Common myeloid progenitor, CD34-positive (primary cell): ENCODE measurements at regions not wholly inside any gene's neighbourhood (a gene's known extent, or its start where the extent isn't known, plus 50 kb on each side); places are given as distances from the start of the nearest gene placed in this dataset.

Source experiments
- CTCF ChIA-PET: fragments of 350-600 bp; sonication (Branson Sonifier 250); formaldehyde crosslinking; loops from one replicate; lab custom pipeline; 2021; ENCODE audit warnings: antibody characterized with exemption; lab: Charles Lee
- POLR2A ChIA-PET: fragments of 350-600 bp; sonication (Branson Sonifier 250); formaldehyde crosslinking; loops from one replicate; lab custom pipeline; 2021; ENCODE audit warnings: antibody characterized with exemption; lab: Charles Lee
- DNase-seq, 3 donors: peaks; one replicate each; pipeline versions ENCODE4 v3.0.0 to v3.0.0-alpha.2; 2013
- H3K27ac ChIP-seq, 2 experiments: 1 replicate in 1 of 2; 2 replicates in 1 of 2; pipeline ENCODE4 v1.7.0; 2013; ENCODE audit warnings: inconsistent platforms in 2 of 2, low read length in 2 of 2, mild to moderate bottlenecking in 2 of 2, low read depth in 1 of 2, moderate library complexity in 1 of 2; ENCODE audit not compliant: severe bottlenecking in 2 of 2, insufficient read depth in 1 of 2, poor library complexity in 1 of 2
- H3K27me3 ChIP-seq, 5 experiments: replicated peaks in 2 of 5; 1 replicate in 3 of 5; 2 replicates in 2 of 5; pipeline versions ENCODE4 v1.6.1 to v1.7.0; 2013; ENCODE audit warnings: low read length in 4 of 5, mild to moderate bottlenecking in 2 of 5, moderate library complexity in 2 of 5, inconsistent platforms in 1 of 5; ENCODE audit not compliant: insufficient read depth in 5 of 5, control insufficient read depth in 4 of 5
- H3K36me3 ChIP-seq, 4 experiments: 1 replicate in 2 of 4; 2 replicates in 2 of 4; pipeline versions ENCODE4 v1.6.1 to v1.7.0; 2013; ENCODE audit warnings: low read length in 3 of 4, control low read depth in 1 of 4, mild to moderate bottlenecking in 1 of 4; ENCODE audit not compliant: control insufficient read depth in 4 of 4, insufficient read depth in 4 of 4
- H3K4me1 ChIP-seq, 4 experiments: 1 replicate in 3 of 4; 2 replicates in 1 of 4; pipeline versions ENCODE4 v1.6.1 to v1.7.1; 2013; ENCODE audit warnings: low read length in 3 of 4, mild to moderate bottlenecking in 3 of 4, control low read depth in 1 of 4, inconsistent platforms in 1 of 4, moderate library complexity in 1 of 4; ENCODE audit not compliant: control insufficient read depth in 4 of 4, insufficient read depth in 4 of 4; ENCODE audit errors: control extremely low read depth in 1 of 4
- H3K4me3 ChIP-seq, 7 experiments: 1 replicate in 4 of 7; 2 replicates in 3 of 7; pipeline versions ENCODE4 v1.5.1 to v1.7.0; 2013; ENCODE audit warnings: mild to moderate bottlenecking in 7 of 7, low read length in 6 of 7, moderate library complexity in 6 of 7, inconsistent platforms in 2 of 7, low read depth in 2 of 7, control low read depth in 1 of 7; ENCODE audit not compliant: insufficient read depth in 4 of 7, control insufficient read depth in 1 of 7; ENCODE audit errors: extremely low read depth in 1 of 7
- H3K9me3 ChIP-seq, 5 experiments: 1 replicate in 4 of 5; 2 replicates in 1 of 5; pipeline versions ENCODE4 v1.6.1 to v1.7.1; 2013; ENCODE audit warnings: low read length in 4 of 5, mild to moderate bottlenecking in 2 of 5, inconsistent platforms in 1 of 5, low read depth in 1 of 5, moderate library complexity in 1 of 5; ENCODE audit not compliant: control insufficient read depth in 4 of 5, insufficient read depth in 2 of 5; ENCODE audit errors: control extremely low read depth in 1 of 5
- WGBS: methylation state at CpG from one replicate; pipeline ENCODE4 v1.1.5; 2013; ENCODE audit not compliant: insufficient coverage; 5-methylcytosine and 5-hydroxymethylcytosine counted together

GRCh38 chr2:41457026-41457425, 590.8 kb upstream of the PKDCC start:
- CTCF ChIA-PET, result no interaction called here
- Histone ChIP-seq H3K9me3 (peaks cover 0 to under 1% (median 0%) of the 10 kb centered on the region in 5 experiments), H3K4me1 (peaks cover 0 to 4% (median 4%) of the 10 kb centered on the region in 4 experiments), H3K27me3 (no peaks in the 10 kb centered on the region), H3K36me3 (no peaks in the 10 kb centered on the region), H3K4me3 (no peak overlapping the region), H3K27ac (no peak overlapping the region)
- POLR2A ChIA-PET, result no interaction called here
- DNase-seq, result no peak
- 100% methylated on average over 1 of the region's 3 CpGs for WGBS

GRCh38 chr2:41460661-41461060, 587.2 kb upstream of the PKDCC start:
- H3K36me3 ChIP-seq, result no peaks in the 10 kb centered on the region
- H3K4me3 ChIP-seq, result no peak overlapping the region
- peaks cover 0 to 2% (median 0%) of the 10 kb centered on the region in 5 experiments for H3K9me3 ChIP-seq
- H3K4me1 ChIP-seq, result peaks cover 0 to 4% (median 4%) of the 10 kb centered on the region in 4 experiments
- H3K27ac ChIP-seq, result no peak overlapping the region
- whole genome bisulfite sequencing, result no CpG with 5 or more reads among the region's 1 CpG
- no peaks in the 10 kb centered on the region for H3K27me3 ChIP-seq
- ChIA-PET POLR2A (no interaction called here), CTCF (no interaction called here)
- DNase-seq, result no peak

DNA sequence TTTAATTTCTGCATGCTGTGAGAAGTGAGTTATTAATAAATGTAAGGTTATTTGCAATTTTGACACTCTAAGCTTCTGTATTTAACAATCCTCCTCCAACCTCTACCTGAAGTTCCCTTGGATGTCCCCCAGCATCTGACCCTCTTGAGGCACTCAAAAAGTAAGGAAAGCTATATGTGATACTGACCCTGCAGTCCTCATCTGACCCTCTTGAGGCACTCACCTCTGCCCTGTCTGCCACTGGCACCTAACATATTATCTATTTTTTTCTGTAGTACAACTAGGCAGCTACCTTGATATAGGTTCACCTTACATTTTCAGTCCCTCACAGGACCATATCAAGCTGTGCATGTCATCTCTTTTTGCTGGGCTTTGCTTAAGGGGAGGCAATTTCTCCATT, 583.4 kb upstream of the PKDCC start:
- ChIA-PET POLR2A (no interaction called here), CTCF (interaction anchor here (0.8 kb wide), 1 partner anchor 64 kb away, joined by 3 read pairs; no protein-coding TSS in a partner anchor)
- DNase-seq, result no peak
- H3K27ac ChIP-seq, result no peak overlapping the region
- H3K4me3 ChIP-seq, result no peak overlapping the region
- no peaks in the 10 kb centered on the region for H3K4me1 ChIP-seq
- H3K36me3 ChIP-seq, result no peaks in the 10 kb centered on the region
- peaks cover 0 to 2% (median 0%) of the 10 kb centered on the region in 5 experiments for H3K9me3 ChIP-seq
- no peaks in the 10 kb centered on the region for H3K27me3 ChIP-seq

DNA sequence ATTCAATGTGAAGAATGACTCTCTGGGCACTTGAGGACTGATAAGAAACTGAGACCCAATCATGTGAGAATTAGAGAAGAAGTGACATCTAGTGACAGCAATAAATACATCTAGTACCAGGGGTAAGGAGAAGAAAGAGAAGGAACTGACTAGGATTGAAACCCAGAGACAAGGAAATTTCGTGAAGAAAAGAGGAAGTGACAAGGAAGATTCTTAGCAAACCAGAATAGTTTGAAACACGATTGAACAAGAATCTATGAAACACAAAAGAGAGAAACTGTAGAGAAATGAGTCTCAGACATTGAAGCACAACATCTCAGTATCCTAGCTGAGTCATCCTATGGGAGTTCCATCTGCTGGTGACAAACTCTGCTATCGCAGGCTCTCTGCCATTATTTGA, 571.9 kb upstream of the PKDCC start:
- no peaks in the 10 kb centered on the region for H3K36me3 ChIP-seq
- ChIA-PET CTCF (no interaction called here), POLR2A (no interaction called here)
- peaks cover 0 to 2% (median 0%) of the 10 kb centered on the region in 5 experiments for H3K9me3 ChIP-seq
- no peak overlapping the region for H3K27ac ChIP-seq
- H3K4me1 ChIP-seq, result no peaks in the 10 kb centered on the region
- no peaks in the 10 kb centered on the region for H3K27me3 ChIP-seq
- 19% methylated on average over 2 of the region's 3 CpGs for WGBS
- no peak overlapping the region for H3K4me3 ChIP-seq
- DNase-seq, result peak in 1 of 3 donors; percentile 13

GRCh38 chr2:41482659-41483058, 565.2 kb upstream of the PKDCC start:
- Histone ChIP-seq H3K9me3 (peaks cover 0 to 5% (median 0%) of the 10 kb centered on the region in 5 experiments), H3K4me1 (no peaks in the 10 kb centered on the region), H3K27me3 (no peaks in the 10 kb centered on the region), H3K36me3 (no peaks in the 10 kb centered on the region), H3K27ac (no peak overlapping the region), H3K4me3 (no peak overlapping the region)
- 92% methylated on average over 1 of the region's 4 CpGs for WGBS
- POLR2A ChIA-PET, result no interaction called here
- CTCF ChIA-PET, result no interaction called here
- DNase-seq, result no peak

GRCh38 chr2:41483226-41483625, 564.6 kb upstream of the PKDCC start:
- no peaks in the 10 kb centered on the region for H3K27me3 ChIP-seq
- no peak overlapping the region for H3K4me3 ChIP-seq
- WGBS, result 95% methylated on average over 2 of the region's 2 CpGs
- H3K9me3 ChIP-seq, result peaks cover 0 to 5% (median 0%) of the 10 kb centered on the region in 5 experiments
- H3K27ac ChIP-seq, result no peak overlapping the region
- ChIA-PET CTCF (no interaction called here), POLR2A (no interaction called here)
- DNase-seq, result no peak
- H3K36me3 ChIP-seq, result no peaks in the 10 kb centered on the region
- H3K4me1 ChIP-seq, result no peaks in the 10 kb centered on the region

- DNase-seq, result no peak
- ChIA-PET POLR2A (no interaction called here), CTCF (no interaction called here)
- WGBS, result 100% methylated on average over 1 of the region's 7 CpGs
- no peaks in the 10 kb centered on the region for H3K4me1 ChIP-seq
- H3K36me3 ChIP-seq, result no peaks in the 10 kb centered on the region
- H3K4me3 ChIP-seq, result no peak overlapping the region
- H3K9me3 ChIP-seq, result peaks cover 0 to 5% (median 0%) of the 10 kb centered on the region in 5 experiments
- H3K27me3 ChIP-seq, result no peaks in the 10 kb centered on the region
- no peak overlapping the region for H3K27ac ChIP-seq
Observed at GRCh38 chr2:41483982-41484857, 563.6 kb upstream of the PKDCC start.
